ENCODE measurements at regions not wholly inside any gene's neighbourhood (a gene's known extent, or its start where the extent isn't known, plus 50 kb on each side); places are given as distances from the start of the nearest gene placed in this dataset.

DNA sequence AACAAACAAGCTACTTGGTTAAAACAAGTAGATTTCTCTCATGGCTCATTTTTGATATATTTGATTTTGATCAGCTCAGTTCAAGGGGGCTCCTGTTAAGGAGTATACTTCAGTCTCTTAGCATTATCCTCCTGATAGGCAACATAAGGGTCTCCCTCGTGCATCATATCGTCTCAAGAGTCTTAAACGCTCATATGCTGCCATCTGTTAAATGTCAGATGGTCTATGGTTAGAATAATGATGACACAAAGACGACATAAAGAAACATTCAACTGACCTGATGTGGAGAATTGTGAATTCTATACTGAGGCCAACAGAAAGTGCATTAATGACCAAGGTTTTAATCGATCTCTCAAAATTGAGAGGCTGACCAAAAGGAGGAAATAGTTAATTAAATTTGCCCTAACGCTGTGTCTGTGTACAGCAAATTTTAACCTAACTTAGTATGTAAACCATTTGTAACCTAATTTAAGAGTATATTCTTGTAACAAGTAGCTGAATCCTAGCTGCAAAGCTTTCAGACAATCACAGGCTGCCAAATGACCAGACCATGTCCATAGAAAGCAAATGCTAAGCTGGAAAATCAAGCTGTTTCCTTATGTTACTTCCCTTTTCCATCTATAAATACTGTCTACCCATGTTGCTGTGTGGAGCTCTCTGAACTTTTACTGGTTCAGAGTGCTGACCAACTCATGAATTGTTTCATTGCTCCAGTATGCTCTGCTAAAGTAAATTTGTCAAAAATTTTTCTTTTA lies 1688.5 kb downstream of the GRIK2 start:
- Histone ChIP-seq H3K9me3 (ENCODE audit: low read length) (no peaks in the 10 kb centered on the region), H3K4me3 (replicated peaks in 1 of 3; ENCODE audit: insufficient read depth in 1 of 3, low read depth in 2 of 3, low read length in 3 of 3) (no peak overlapping the region), H3K27me3 (ENCODE audit: control insufficient read depth in 1 of 2, insufficient read depth in 2 of 2, low read length in 2 of 2) (no peaks in the 10 kb centered on the region), H3K9ac (ENCODE audit: insufficient read depth, low read depth, low read length) (no peak overlapping the region), H3K4me1 (ENCODE audit: insufficient read depth, low read length) (no peaks in the 10 kb centered on the region), H4K20me1 (ENCODE audit: insufficient read depth, low read length) (no peaks in the 10 kb centered on the region), H2AFZ (ENCODE audit: low read length) (no peak overlapping the region), H3K79me2 (ENCODE audit: insufficient read depth, low read length) (no peaks in the 10 kb centered on the region), H3K27ac (ENCODE audit: extremely low read length, insufficient read depth, low read length) (no peak overlapping the region), H3K36me3 (replicated peaks in 1 of 2; ENCODE audit: control insufficient read depth in 1 of 2, insufficient read depth in 2 of 2, low read length in 2 of 2) (no peaks in the 10 kb centered on the region), H3K4me2 (ENCODE audit: low read depth, low read length) (no peak overlapping the region)
- DNase-seq (ENCODE audit: low spot score): no peak
- intact Hi-C loops (cut with micrococcal nuclease; ENCODE audit: unreplicated experiment) (no loop called here), in situ Hi-C loops (cut with HindIII; ENCODE audit: extremely low pct_ligation_motif_present, low pct_unique_long_range_greater_than_20kb) (no loop called here)
- no TSS peak for BruUV-seq (replicated peaks)
- ChIA-PET POLR2A (no interaction called here), CTCF (ENCODE audit: low intra/inter-chr PET ratio, low total read pairs) (no interaction called here)
- ATAC-seq: no peak
- no peak for TF ChIP-seq PPARG (CRISPR knock-in tag; conservative IDR thresholded peaks at IDR 0.05)
- no peak for TF ChIP-seq GMEB2 (CRISPR knock-in tag; IDR thresholded peaks at IDR 0.05; ENCODE audit: low read depth)
- TF ChIP-seq SETDB1 (CRISPR knock-in tag; IDR thresholded peaks at IDR 0.05; ENCODE audit: borderline replicate concordance): no peak
- TF ChIP-seq ZNF776 (CRISPR knock-in tag; IDR thresholded peaks at IDR 0.05): no peak
- no peak for TF ChIP-seq KAT7 (CRISPR knock-in tag; IDR thresholded peaks at IDR 0.05; ENCODE audit: borderline replicate concordance)
- no peak for TF ChIP-seq NFIC (IDR thresholded peaks at IDR 0.05; ENCODE audit: low read length)
- no peak for TF ChIP-seq ZNF20 (CRISPR knock-in tag; IDR thresholded peaks at IDR 0.05)
- no peak for TF ChIP-seq SNAPC2 (CRISPR knock-in tag; IDR thresholded peaks at IDR 0.05)
- no peak for TF ChIP-seq ISL2 (CRISPR knock-in tag; IDR thresholded peaks at IDR 0.05)
- TF ChIP-seq, protein P1, sequence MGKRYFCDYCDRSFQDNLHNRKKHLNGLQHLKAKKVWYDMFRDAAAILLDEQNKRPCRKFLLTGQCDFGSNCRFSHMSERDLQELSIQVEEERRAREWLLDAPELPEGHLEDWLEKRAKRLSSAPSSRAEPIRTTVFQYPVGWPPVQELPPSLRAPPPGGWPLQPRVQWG (CRISPR knock-in tag; IDR thresholded peaks at IDR 0.05; ENCODE audit: borderline replicate concordance, low read depth): no peak
- no peak for TF ChIP-seq FLYWCH1 (CRISPR knock-in tag; IDR thresholded peaks at IDR 0.05)
- TF ChIP-seq ZMYM4 (CRISPR knock-in tag; IDR thresholded peaks at IDR 0.05): no peak
- TF ChIP-seq RBAK (CRISPR knock-in tag; IDR thresholded peaks at IDR 0.05): no peak
- no peak for TF ChIP-seq ZNF251 (CRISPR knock-in tag; IDR thresholded peaks at IDR 0.05)
- no peak for TF ChIP-seq THAP7 (CRISPR knock-in tag; IDR thresholded peaks at IDR 0.05)
- TF ChIP-seq ZNF678 (CRISPR knock-in tag; IDR thresholded peaks at IDR 0.05): no peak
- no peak for TF ChIP-seq ZNF414 (CRISPR knock-in tag; IDR thresholded peaks at IDR 0.05)
- TF ChIP-seq, protein P2, sequence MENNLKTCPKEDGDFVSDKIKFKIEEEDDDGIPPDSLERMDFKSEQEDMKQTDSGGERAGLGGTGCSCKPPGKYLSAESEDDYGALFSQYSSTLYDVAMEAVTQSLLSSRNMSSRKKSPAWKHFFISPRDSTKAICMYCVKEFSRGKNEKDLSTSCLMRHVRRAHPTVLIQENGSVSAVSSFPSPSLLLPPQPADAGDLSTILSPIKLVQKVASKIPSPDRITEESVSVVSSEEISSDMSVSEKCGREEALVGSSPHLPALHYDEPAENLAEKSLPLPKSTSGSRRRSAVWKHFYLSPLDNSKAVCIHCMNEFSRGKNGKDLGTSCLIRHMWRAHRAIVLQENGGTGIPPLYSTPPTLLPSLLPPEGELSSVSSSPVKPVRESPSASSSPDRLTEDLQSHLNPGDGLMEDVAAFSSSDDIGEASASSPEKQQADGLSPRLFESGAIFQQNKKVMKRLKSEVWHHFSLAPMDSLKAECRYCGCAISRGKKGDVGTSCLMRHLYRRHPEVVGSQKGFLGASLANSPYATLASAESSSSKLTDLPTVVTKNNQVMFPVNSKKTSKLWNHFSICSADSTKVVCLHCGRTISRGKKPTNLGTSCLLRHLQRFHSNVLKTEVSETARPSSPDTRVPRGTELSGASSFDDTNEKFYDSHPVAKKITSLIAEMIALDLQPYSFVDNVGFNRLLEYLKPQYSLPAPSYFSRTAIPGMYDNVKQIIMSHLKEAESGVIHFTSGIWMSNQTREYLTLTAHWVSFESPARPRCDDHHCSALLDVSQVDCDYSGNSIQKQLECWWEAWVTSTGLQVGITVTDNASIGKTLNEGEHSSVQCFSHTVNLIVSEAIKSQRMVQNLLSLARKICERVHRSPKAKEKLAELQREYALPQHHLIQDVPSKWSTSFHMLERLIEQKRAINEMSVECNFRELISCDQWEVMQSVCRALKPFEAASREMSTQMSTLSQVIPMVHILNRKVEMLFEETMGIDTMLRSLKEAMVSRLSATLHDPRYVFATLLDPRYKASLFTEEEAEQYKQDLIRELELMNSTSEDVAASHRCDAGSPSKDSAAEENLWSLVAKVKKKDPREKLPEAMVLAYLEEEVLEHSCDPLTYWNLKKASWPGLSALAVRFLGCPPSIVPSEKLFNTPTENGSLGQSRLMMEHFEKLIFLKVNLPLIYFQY (CRISPR knock-in tag; IDR thresholded peaks at IDR 0.05; ENCODE audit: borderline replicate concordance): no peak
- TF ChIP-seq TCF7 (IDR thresholded peaks at IDR 0.05; ENCODE audit: low read depth): no peak
- FAIRE-seq: no peak
- under 1% methylated on average over 6 of the region's 6 CpGs for WGBS (ENCODE audit: low lambda C conversion rate)

All from HepG2 (cell line).